ENCODE measurements at regions not wholly inside any gene's neighbourhood (a gene's known extent, or its start where the extent isn't known, plus 50 kb on each side); places are given as distances from the start of the nearest gene placed in this dataset.

DNA sequence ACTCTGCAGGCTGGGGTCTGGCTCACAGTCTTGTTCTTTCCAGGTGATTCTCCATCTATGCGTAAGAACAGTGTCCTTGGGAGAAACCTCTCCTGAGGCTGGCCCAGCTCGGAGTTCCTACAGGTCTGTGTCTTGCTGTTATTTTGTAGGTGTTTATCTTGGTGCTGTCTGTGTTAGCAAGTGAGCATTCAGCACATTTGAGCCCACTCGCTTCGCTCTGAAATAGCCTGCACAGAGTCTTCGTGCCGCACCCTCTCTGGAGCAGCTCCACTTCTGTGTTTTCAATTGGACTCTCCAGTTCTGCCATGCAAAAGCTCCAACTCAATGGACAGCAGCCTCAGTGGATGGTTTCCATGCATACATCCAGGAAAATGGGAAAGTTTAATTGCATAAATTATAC, 378.2 kb upstream of the ST6GAL2 start:
- Histone ChIP-seq H4K20me1 (ENCODE audit: insufficient read depth, low read length) (no peaks in the 10 kb centered on the region), H3K79me2 (ENCODE audit: insufficient read depth, low read length) (no peaks in the 10 kb centered on the region), H3K27me3 (ENCODE audit: control insufficient read depth in 2 of 2, insufficient read depth in 2 of 2, low read length in 2 of 2) (no peaks in the 10 kb centered on the region), H3K9ac (ENCODE audit: insufficient read depth, low read length, poor library complexity, severe bottlenecking) (no peak overlapping the region), H3K9me3 (replicated peaks in 1 of 2; ENCODE audit: control insufficient read depth in 1 of 2, insufficient read depth in 1 of 2, low read length in 2 of 2) (peaks cover 6 to 8% of the 10 kb centered on the region in 2 donors), H3K4me2 (replicated peaks; ENCODE audit: extremely low read depth, low read length, poor library complexity, severe bottlenecking) (no peak overlapping the region), H3K36me3 (replicated peaks in 1 of 2; ENCODE audit: control insufficient read depth in 1 of 2, insufficient read depth in 2 of 2, low read length in 2 of 2) (no peaks in the 10 kb centered on the region), H3K4me1 (ENCODE audit: control insufficient read depth in 1 of 2, insufficient read depth in 2 of 2, low read length in 2 of 2) (no peaks in the 10 kb centered on the region), H3K27ac (ENCODE audit: low read depth in 1 of 2, low read length in 2 of 2) (no peak overlapping the region), H2AFZ (ENCODE audit: insufficient read depth, low read depth, low read length, poor library complexity, severe bottlenecking) (no peak overlapping the region), H3K4me3 (replicated peaks in 1 of 3; ENCODE audit: low read depth in 2 of 3, low read length in 3 of 3) (no peak overlapping the region)
- intact Hi-C loops (cut with micrococcal nuclease) = no loop called here
- WGBS (ENCODE audit: insufficient coverage) = 100% methylated on average over 3 of the region's 6 CpGs
- Mint-ChIP-seq H3K27me3 (ENCODE audit: low read depth in 3 of 3) (peaks cover 0 to 6% (median 0%) of the 10 kb centered on the region in 3 donors), H3K27ac (no peak overlapping the region), H3K4me1 (no peaks in the 10 kb centered on the region), H3K4me3 (no peak overlapping the region), H3K9me3 (peaks cover 0 to 12% (median 4%) of the 10 kb centered on the region in 7 donors), H3K36me3 (no peaks in the 10 kb centered on the region)
- DNase-seq = no peak
- TF ChIP-seq, protein P1, sequence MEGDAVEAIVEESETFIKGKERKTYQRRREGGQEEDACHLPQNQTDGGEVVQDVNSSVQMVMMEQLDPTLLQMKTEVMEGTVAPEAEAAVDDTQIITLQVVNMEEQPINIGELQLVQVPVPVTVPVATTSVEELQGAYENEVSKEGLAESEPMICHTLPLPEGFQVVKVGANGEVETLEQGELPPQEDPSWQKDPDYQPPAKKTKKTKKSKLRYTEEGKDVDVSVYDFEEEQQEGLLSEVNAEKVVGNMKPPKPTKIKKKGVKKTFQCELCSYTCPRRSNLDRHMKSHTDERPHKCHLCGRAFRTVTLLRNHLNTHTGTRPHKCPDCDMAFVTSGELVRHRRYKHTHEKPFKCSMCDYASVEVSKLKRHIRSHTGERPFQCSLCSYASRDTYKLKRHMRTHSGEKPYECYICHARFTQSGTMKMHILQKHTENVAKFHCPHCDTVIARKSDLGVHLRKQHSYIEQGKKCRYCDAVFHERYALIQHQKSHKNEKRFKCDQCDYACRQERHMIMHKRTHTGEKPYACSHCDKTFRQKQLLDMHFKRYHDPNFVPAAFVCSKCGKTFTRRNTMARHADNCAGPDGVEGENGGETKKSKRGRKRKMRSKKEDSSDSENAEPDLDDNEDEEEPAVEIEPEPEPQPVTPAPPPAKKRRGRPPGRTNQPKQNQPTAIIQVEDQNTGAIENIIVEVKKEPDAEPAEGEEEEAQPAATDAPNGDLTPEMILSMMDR (IDR thresholded peaks at IDR 0.05) = no peak

DNA sequence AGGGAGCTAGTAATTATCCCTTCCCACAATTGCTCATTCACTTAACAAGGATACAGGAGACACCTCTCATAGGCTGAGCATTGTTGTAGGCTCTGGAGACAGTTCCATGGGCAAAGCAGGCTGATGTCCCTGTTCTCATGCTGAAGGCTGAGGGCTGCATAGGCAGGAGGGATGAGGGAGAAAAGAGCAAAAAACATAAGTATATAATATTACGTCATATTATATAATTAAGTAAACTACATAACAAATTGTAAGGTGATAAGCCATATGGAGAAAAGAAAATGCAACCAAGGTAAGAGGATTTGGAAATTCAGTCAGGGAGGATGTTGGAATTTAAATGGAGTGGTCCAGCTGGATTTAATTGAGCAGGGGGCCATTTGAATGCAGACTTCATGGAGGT, 380.6 kb upstream of the ST6GAL2 start:
- Histone ChIP-seq H3K79me2 (ENCODE audit: insufficient read depth, low read length) (no peaks in the 10 kb centered on the region), H3K4me1 (ENCODE audit: control insufficient read depth in 1 of 2, insufficient read depth in 2 of 2, low read length in 2 of 2) (no peaks in the 10 kb centered on the region), H4K20me1 (ENCODE audit: insufficient read depth, low read length) (no peaks in the 10 kb centered on the region), H3K4me3 (replicated peaks in 1 of 3; ENCODE audit: low read depth in 2 of 3, low read length in 3 of 3) (no peak overlapping the region), H3K27ac (ENCODE audit: low read depth in 1 of 2, low read length in 2 of 2) (no peak overlapping the region), H3K4me2 (replicated peaks; ENCODE audit: extremely low read depth, low read length, poor library complexity, severe bottlenecking) (no peak overlapping the region), H2AFZ (ENCODE audit: insufficient read depth, low read depth, low read length, poor library complexity, severe bottlenecking) (no peak overlapping the region), H3K9me3 (replicated peaks in 1 of 2; ENCODE audit: control insufficient read depth in 1 of 2, insufficient read depth in 1 of 2, low read length in 2 of 2) (peaks cover 0 to 5% of the 10 kb centered on the region in 2 donors), H3K9ac (ENCODE audit: insufficient read depth, low read length, poor library complexity, severe bottlenecking) (no peak overlapping the region), H3K36me3 (replicated peaks in 1 of 2; ENCODE audit: control insufficient read depth in 1 of 2, insufficient read depth in 2 of 2, low read length in 2 of 2) (no peaks in the 10 kb centered on the region), H3K27me3 (ENCODE audit: control insufficient read depth in 2 of 2, insufficient read depth in 2 of 2, low read length in 2 of 2) (no peaks in the 10 kb centered on the region)
- H3K4me3 Mint-ChIP-seq = no peak overlapping the region
- no peaks in the 10 kb centered on the region for H3K36me3 Mint-ChIP-seq
- DNase-seq = no peak
- H3K4me1 Mint-ChIP-seq = no peaks in the 10 kb centered on the region
- no peak overlapping the region for H3K27ac Mint-ChIP-seq
- TF ChIP-seq, protein P1 (IDR thresholded peaks at IDR 0.05) = no peak
- H3K9me3 Mint-ChIP-seq = peaks cover 0 to 11% (median 5%) of the 10 kb centered on the region in 7 donors
- no CpG with 5 or more reads among the region's 1 CpG for WGBS (ENCODE audit: insufficient coverage)
- intact Hi-C loops (cut with micrococcal nuclease) = no loop called here
- peaks cover 0 to 6% (median 0%) of the 10 kb centered on the region in 3 donors for H3K27me3 Mint-ChIP-seq (ENCODE audit: low read depth in 3 of 3)

Data from CD14-positive monocyte (primary cell).